GM23338 (cell line): ENCODE measurements at regions not wholly inside any gene's neighbourhood (a gene's known extent, or its start where the extent isn't known, plus 50 kb on each side); places are given as distances from the start of the nearest gene placed in this dataset.

Source experiments
- ATAC-seq: fragments of 200-7000 bp; cut with Tn5 transposase; 3 replicates; pipeline ENCODE4 v1.9.1; 2020
- DNase-seq: peaks from one replicate; pipeline ENCODE4 v3.0.0-alpha.2; 2015; ENCODE audit warnings: low spot score
- H2AFZ ChIP-seq: fragments of 200-600 bp; sonication (generic); 2 replicates; pipeline ENCODE4 v1.8.0; 2016; ENCODE audit warnings: antibody characterized with exemption, mild to moderate bottlenecking, moderate library complexity
- H3F3A ChIP-seq: fragments of 200-600 bp; sonication (generic); replicated peaks from 2 replicates; pipeline ENCODE4 v1.8.0; 2017; ENCODE audit warnings: antibody characterized with exemption, mixed run types, low read depth
- H3K27ac ChIP-seq: fragments of 200-600 bp; sonication (generic); 2 replicates; pipeline ENCODE4 v1.6.1; 2016; ENCODE audit warnings: low read depth
- H3K27me3 ChIP-seq: fragments of 200-600 bp; sonication (generic); 2 replicates; pipeline ENCODE4 v1.8.0; 2016; ENCODE audit warnings: mild to moderate bottlenecking, mixed run types, moderate library complexity; ENCODE audit not compliant: insufficient read depth
- H3K36me3 ChIP-seq: fragments of 200-600 bp; sonication (generic); 2 replicates; pipeline ENCODE4 v1.8.0; 2016; ENCODE audit warnings: mild to moderate bottlenecking; ENCODE audit not compliant: insufficient read depth
- H3K4me1 ChIP-seq: fragments of 200-600 bp; sonication (generic); 2 replicates; pipeline ENCODE4 v1.8.0; 2016; ENCODE audit warnings: mild to moderate bottlenecking, moderate library complexity; ENCODE audit not compliant: insufficient read depth
- H3K4me2 ChIP-seq: fragments of 200-600 bp; sonication (generic); 2 replicates; pipeline ENCODE4 v1.7.1; 2017; ENCODE audit warnings: mixed run types
- H3K4me3 ChIP-seq: fragments of 200-600 bp; sonication (generic); 2 replicates; pipeline ENCODE4 v1.6.1; 2016; ENCODE audit warnings: mixed run types
- H3K79me2 ChIP-seq: fragments of 200-600 bp; sonication (generic); replicated peaks from 2 replicates; pipeline ENCODE4 v1.8.0; 2017; ENCODE audit warnings: mild to moderate bottlenecking; ENCODE audit not compliant: insufficient read depth
- H3K9me2 ChIP-seq: fragments of 200-600 bp; sonication (generic); 2 replicates; pipeline ENCODE4 v1.8.0; 2017; ENCODE audit not compliant: insufficient read depth
- H4K20me1 ChIP-seq: fragments of 200-600 bp; sonication (generic); replicated peaks from 2 replicates; pipeline ENCODE4 v1.8.0; 2017; ENCODE audit warnings: mild to moderate bottlenecking; ENCODE audit not compliant: insufficient read depth
- H3K27ac Mint-ChIP-seq: 2 replicates; pipeline ENCODE4 v1.8.0; 2020; ENCODE audit warnings: inconsistent platforms, mild to moderate bottlenecking, moderate library complexity, mixed read lengths
- H3K27me3 Mint-ChIP-seq: 3 replicates; pipeline ENCODE4 v1.8.0; 2022; ENCODE audit warnings: low read depth, mild to moderate bottlenecking, moderate library complexity, mixed read lengths, inconsistent platforms; ENCODE audit not compliant: insufficient read depth, poor library complexity
- H3K36me3 Mint-ChIP-seq: 3 replicates; pipeline ENCODE4 v1.8.0; 2021; ENCODE audit warnings: low read depth, mild to moderate bottlenecking, inconsistent platforms, moderate library complexity, mixed read lengths
- H3K4me1 Mint-ChIP-seq: 3 replicates; pipeline ENCODE4 v1.8.0; 2020; ENCODE audit warnings: mild to moderate bottlenecking, inconsistent platforms, mixed read lengths
- H3K4me3 Mint-ChIP-seq: 3 replicates; pipeline ENCODE4 v1.8.0; 2021; ENCODE audit warnings: moderate library complexity, mild to moderate bottlenecking, inconsistent platforms, mixed read lengths
- H3K9me3 Mint-ChIP-seq: 3 replicates; pipeline ENCODE4 v1.8.0; 2020; ENCODE audit warnings: moderate library complexity, mild to moderate bottlenecking, inconsistent platforms, mixed read lengths
- CREB1 ChIP-seq: fragments of 250-450 bp; sonication (Bioruptor Pico); IDR thresholded peaks from 2 replicates; pipeline ENCODE4 v1.5.0; 2020; ENCODE audit warnings: low read depth, mild to moderate bottlenecking, moderate library complexity
- CTCF ChIP-seq, 2 experiments: fragments of 200-600 bp in 1 of 2; sonication (generic) in 1 of 2; conservative IDR thresholded peaks; 2 replicates each; pipeline versions ENCODE4 v1.5.1 to v1.6.1; 2016 to 2017; ENCODE audit warnings: antibody characterized with exemption in 2 of 2, low read depth in 2 of 2, mild to moderate bottlenecking in 2 of 2, moderate library complexity in 1 of 2
- EZH2 ChIP-seq: fragments of 200-600 bp; sonication (generic); IDR thresholded peaks from one replicate; pipeline ENCODE4 v1.8.0; 2017; ENCODE audit warnings: antibody characterized with exemption, mild to moderate bottlenecking, low read depth; ENCODE audit not compliant: unreplicated experiment
- JUNB ChIP-seq: IDR thresholded peaks from one replicate; pipeline ENCODE4 v1.6.1; 2016; ENCODE audit warnings: antibody characterized with exemption; ENCODE audit not compliant: unreplicated experiment
- REST ChIP-seq: IDR thresholded peaks from one replicate; pipeline ENCODE4 v1.6.1; 2018; ENCODE audit warnings: antibody characterized with exemption; ENCODE audit not compliant: unreplicated experiment
- STAT1 ChIP-seq: IDR thresholded peaks from one replicate; pipeline ENCODE4 v1.6.1; 2016; ENCODE audit warnings: antibody characterized with exemption; ENCODE audit not compliant: unreplicated experiment
- ZNF114 ChIP-seq: fragments of 250-450 bp; sonication (Bioruptor Pico); IDR thresholded peaks from 2 replicates; pipeline ENCODE4 v1.5.0; 2020; ENCODE audit warnings: mild to moderate bottlenecking, moderate library complexity
- ZNF331 ChIP-seq: fragments of 250-450 bp; sonication (Bioruptor Pico); IDR thresholded peaks from 2 replicates; pipeline ENCODE4 v1.5.0; 2020; ENCODE audit warnings: low read depth, mild to moderate bottlenecking, moderate library complexity
- TF ChIP-seq, protein P1 (sequence below): IDR thresholded peaks from 2 replicates; pipeline ENCODE4 v1.6.1; 2016; ENCODE audit warnings: antibody characterized with exemption

DNA sequence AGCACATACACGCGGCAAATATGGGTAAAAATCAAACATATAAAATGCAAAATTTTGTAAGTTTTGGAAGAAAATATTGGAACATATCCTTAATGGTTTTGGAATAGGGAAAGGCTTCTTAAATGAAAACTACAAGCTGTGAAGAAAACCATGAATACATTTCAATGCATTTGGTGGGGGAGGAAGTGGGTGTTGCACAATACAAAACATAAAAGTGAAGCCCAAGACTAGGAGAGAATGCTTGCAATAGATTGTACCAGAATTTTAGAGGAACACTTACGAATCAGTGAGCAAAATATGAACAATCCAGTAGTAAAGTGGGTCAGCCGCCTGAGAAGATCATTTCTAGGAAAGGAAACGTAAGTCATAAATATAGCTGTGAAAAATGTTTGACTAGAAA is 322.6 kb upstream of the MKI67 start (continued):
- no peak for TF ChIP-seq ZNF331
- no peak for TF ChIP-seq REST
- TF ChIP-seq JUNB: no peak

GRCh38 chr10:128451879-128452278 is 325.7 kb upstream of the MKI67 start:
- H3K36me3 ChIP-seq: no peaks in the 10 kb centered on the region
- no peak overlapping the region for H3K27ac Mint-ChIP-seq
- ATAC-seq: no peak
- TF ChIP-seq REST (no peak), CREB1 (no peak), ZNF114 (no peak), STAT1 (no peak), EZH2 (no peak), ZNF331 (no peak), CTCF (conservative IDR thresholded peaks at IDR 0.05; ENCODE audit: low read depth in 2 of 2) (no peak)
- TF ChIP-seq, protein P1, sequence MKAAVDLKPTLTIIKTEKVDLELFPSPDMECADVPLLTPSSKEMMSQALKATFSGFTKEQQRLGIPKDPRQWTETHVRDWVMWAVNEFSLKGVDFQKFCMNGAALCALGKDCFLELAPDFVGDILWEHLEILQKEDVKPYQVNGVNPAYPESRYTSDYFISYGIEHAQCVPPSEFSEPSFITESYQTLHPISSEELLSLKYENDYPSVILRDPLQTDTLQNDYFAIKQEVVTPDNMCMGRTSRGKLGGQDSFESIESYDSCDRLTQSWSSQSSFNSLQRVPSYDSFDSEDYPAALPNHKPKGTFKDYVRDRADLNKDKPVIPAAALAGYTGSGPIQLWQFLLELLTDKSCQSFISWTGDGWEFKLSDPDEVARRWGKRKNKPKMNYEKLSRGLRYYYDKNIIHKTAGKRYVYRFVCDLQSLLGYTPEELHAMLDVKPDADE: no peak

More at GRCh38 chr10:128451879-128452278, 325.7 kb upstream of the MKI67 start:
- Histone ChIP-seq H3K9me2 (no peaks in the 10 kb centered on the region), H3K27ac (no peak overlapping the region), H3K27me3 (no peaks in the 10 kb centered on the region), H3F3A (no peaks in the 10 kb centered on the region), H3K4me2 (no peak overlapping the region), H2AFZ (no peak overlapping the region), H3K4me1 (no peaks in the 10 kb centered on the region), H4K20me1 (no peaks in the 10 kb centered on the region), H3K4me3 (no peak overlapping the region), H3K79me2 (no peaks in the 10 kb centered on the region)
- DNase-seq: no peak
- Mint-ChIP-seq H3K9me3 (no peaks in the 10 kb centered on the region; the same call in 2 of the 3 replicates), H3K27me3 (no peaks in the 10 kb centered on the region), H3K4me1 (peaks cover 6% of the 10 kb centered on the region), H3K36me3 (no peaks in the 10 kb centered on the region), H3K4me3 (no peak overlapping the region)
